A549 (cell line): ENCODE measurements at regions not wholly inside any gene's neighbourhood (a gene's known extent, or its start where the extent isn't known, plus 50 kb on each side); places are given as distances from the start of the nearest gene placed in this dataset.

Experiments
- CBX8 ChIP-seq: fragments of 200-600 bp; sonication (generic); IDR thresholded peaks from 2 replicates; pipeline ENCODE4 v1.6.1; 2016
- CTCF ChIP-seq: fragments of >200 bp; sonication (Bioruptor Twin); formaldehyde crosslinking; IDR thresholded peaks from 3 replicates; pipeline ENCODE4 v1.5.1; 2016
- HEYL ChIP-seq: fragments of 250-450 bp; sonication (Bioruptor Pico); IDR thresholded peaks from 2 replicates; pipeline ENCODE4 v1.8.0; 2021; ENCODE audit warnings: mild to moderate bottlenecking, moderate library complexity
- JUN ChIP-seq, 2 experiments: fragments of >200 bp; sonication (Bioruptor Twin); formaldehyde crosslinking; IDR thresholded peaks; 2 replicates in 1 of 2; 3 replicates in 1 of 2; pipeline ENCODE4 v1.6.1; 2016 to 2017
- KDM1A ChIP-seq: fragments of 200-600 bp; sonication (generic); IDR thresholded peaks from 2 replicates; pipeline ENCODE4 v1.6.1; 2016; ENCODE audit warnings: low read depth, mild to moderate bottlenecking
- MYC ChIP-seq: IDR thresholded peaks from 2 replicates; pipeline ENCODE4 v1.6.1; 2012; ENCODE audit warnings: mild to moderate bottlenecking, inconsistent platforms, low read length, improper control_type of control experiment, borderline replicate concordance
- POLR2A ChIP-seq: IDR thresholded peaks from 2 replicates; pipeline ENCODE4 v1.6.1; 2012; ENCODE audit warnings: mild to moderate bottlenecking, low read length
- RCOR1 ChIP-seq: fragments of 150-350 bp; IDR thresholded peaks from 2 replicates; pipeline ENCODE4 v1.6.1; 2014; ENCODE audit warnings: antibody characterized with exemption, low read length, low read depth
- REST ChIP-seq: fragments of 200-600 bp; sonication (generic); IDR thresholded peaks from 2 replicates; pipeline ENCODE4 v1.6.1; 2016; ENCODE audit warnings: antibody characterized with exemption, mild to moderate bottlenecking, moderate library complexity
- RFX5 ChIP-seq: fragments of 450-650 bp; IDR thresholded peaks from 2 replicates; pipeline ENCODE4 v1.7.1; 2014; ENCODE audit warnings: antibody characterized with exemption, mild to moderate bottlenecking, moderate library complexity

GRCh38 chr2:228545748-228546145, 364.3 kb upstream of the SPHKAP start:
- TF ChIP-seq CTCF (no peak), MYC (no peak), CBX8 (no peak), RCOR1 (no peak), RFX5 (no peak), KDM1A (no peak), HEYL (CRISPR knock-in tag) (no peak), REST (no peak), POLR2A (no peak), JUN (IDR thresholded peaks at IDR 0.05) (no peak)
